Endothelial cell of umbilical vein (primary cell): ENCODE measurements at regions not wholly inside any gene's neighbourhood (a gene's known extent, or its start where the extent isn't known, plus 50 kb on each side); places are given as distances from the start of the nearest gene placed in this dataset.

ENCODE experiments used
- BruUV-seq: library from RNA; stranded (reverse); fragments of 400-500 nt; replicated peaks from 2 replicates; lab custom pipeline; 2021; lab: Mats Ljungman, UMichigan
- CTCF ChIA-PET: fragments of 300-600, 350-600 bp; sonication (Branson Sonifier 250); formaldehyde crosslinking; loops from one replicate; lab custom pipeline; 2021; ENCODE audit warnings: antibody characterized with exemption, inconsistent platforms; lab: Charles Lee
- POLR2A ChIA-PET: fragments of 300-600, 350-600 bp; sonication (Branson Sonifier 250); formaldehyde crosslinking; loops from one replicate; lab custom pipeline; 2021; ENCODE audit warnings: antibody characterized with exemption, inconsistent platforms; lab: Charles Lee
- DNase-seq: peaks from one replicate; pipeline ENCODE4 v3.0.0-alpha.2; 2011; ENCODE audit warnings: low read depth, low spot score
- FAIRE-seq: peaks from 2 replicates; lab custom pipeline; 2011; peaks lifted over from hg19 to GRCh38; lab: Jason Lieb, UNC
- H2AFZ ChIP-seq: 2 replicates; pipeline ENCODE4 v1.6.0; 2012; ENCODE audit warnings: low read depth, low read length, control low read depth, inconsistent platforms
- H3K27ac ChIP-seq: 2 replicates; pipeline ENCODE4 v1.5.1; 2011; ENCODE audit warnings: low read depth, mild to moderate bottlenecking, control low read depth, low read length, moderate library complexity; ENCODE audit not compliant: insufficient read depth
- H3K27me3 ChIP-seq, 2 experiments: 2 replicates each; pipeline versions ENCODE4 v1.6.0 to v1.6.1; 2011; ENCODE audit warnings: low read length in 2 of 2, mixed read lengths in 1 of 2; ENCODE audit not compliant: control insufficient read depth in 2 of 2, insufficient read depth in 2 of 2
- H3K36me3 ChIP-seq, 2 experiments: 2 replicates in 1 of 2; 3 replicates in 1 of 2; pipeline ENCODE4 v1.5.1; 2011; ENCODE audit warnings: low read length in 2 of 2, mild to moderate bottlenecking in 1 of 2, moderate library complexity in 1 of 2; ENCODE audit not compliant: control insufficient read depth in 2 of 2, insufficient read depth in 2 of 2; ENCODE audit errors: extremely low read depth in 1 of 2
- H3K4me1 ChIP-seq: 3 replicates; pipeline ENCODE4 v1.5.1; 2011; ENCODE audit warnings: mild to moderate bottlenecking, low read length; ENCODE audit not compliant: control insufficient read depth, insufficient read depth; ENCODE audit errors: extremely low read depth
- H3K4me2 ChIP-seq: 2 replicates; pipeline ENCODE4 v1.6.1; 2011; ENCODE audit warnings: low read length, control low read depth, mixed read lengths; ENCODE audit not compliant: insufficient read depth
- H3K4me3 ChIP-seq, 3 experiments: fragments of 200-600 bp in 1 of 3; sonication (generic), shearing (Covaris generic) in 1 of 3; replicated peaks in 1 of 3; 2 replicates each; pipeline ENCODE4 v1.5.1; 2011 to 2016; ENCODE audit warnings: control low read depth in 3 of 3, low read length in 3 of 3, mild to moderate bottlenecking in 2 of 3, inconsistent platforms in 1 of 3, low read depth in 1 of 3, moderate library complexity in 1 of 3; ENCODE audit not compliant: insufficient read depth in 1 of 3
- H3K79me2 ChIP-seq: 2 replicates; pipeline ENCODE4 v1.6.0; 2012; ENCODE audit warnings: low read length, inconsistent platforms; ENCODE audit not compliant: control insufficient read depth, insufficient read depth
- H3K9ac ChIP-seq: replicated peaks from 2 replicates; pipeline ENCODE3; 2011; ENCODE audit warnings: low read length, control low read depth; ENCODE audit not compliant: insufficient read depth; ENCODE audit errors: extremely low read depth
- H3K9me1 ChIP-seq: replicated peaks from 3 replicates; pipeline ENCODE4 v1.6.0; 2011; ENCODE audit warnings: mild to moderate bottlenecking, low read length; ENCODE audit not compliant: control insufficient read depth, insufficient read depth; ENCODE audit errors: extremely low read depth
- H3K9me3 ChIP-seq: replicated peaks from 2 replicates; pipeline ENCODE4 v1.5.1; 2012; ENCODE audit warnings: low read length, inconsistent platforms; ENCODE audit not compliant: control insufficient read depth, insufficient read depth
- H4K20me1 ChIP-seq: replicated peaks from 2 replicates; pipeline ENCODE3; 2011; ENCODE audit warnings: mild to moderate bottlenecking, low read length; ENCODE audit not compliant: control insufficient read depth, insufficient read depth; ENCODE audit errors: extremely low read depth
- EZH2 ChIP-seq: IDR thresholded peaks from 2 replicates; pipeline ENCODE4 v1.6.1; 2012; ENCODE audit warnings: borderline replicate concordance, low read depth, mild to moderate bottlenecking, moderate library complexity, low read length, inconsistent platforms; ENCODE audit not compliant: severe bottlenecking
- FOS ChIP-seq: IDR thresholded peaks from 2 replicates; pipeline ENCODE4 v1.6.1; 2011; ENCODE audit warnings: mild to moderate bottlenecking, low read length, moderate library complexity, borderline replicate concordance; ENCODE audit not compliant: insufficient read depth
- GATA2 ChIP-seq: IDR thresholded peaks from 2 replicates; pipeline ENCODE4 v1.7.0; 2011; ENCODE audit warnings: low read depth, mild to moderate bottlenecking, moderate library complexity, mixed read lengths, low read length; ENCODE audit not compliant: insufficient read length, insufficient read depth
- JUN ChIP-seq: IDR thresholded peaks from 2 replicates; pipeline ENCODE4 v1.6.1; 2011; ENCODE audit warnings: borderline replicate concordance, low read depth; ENCODE audit not compliant: insufficient read length, insufficient read depth
- MAX ChIP-seq: IDR thresholded peaks from 2 replicates; pipeline ENCODE4 v1.6.1; 2011; ENCODE audit not compliant: insufficient read depth, insufficient read length
- MYC ChIP-seq: IDR thresholded peaks from one replicate; pipeline ENCODE4 v1.6.1; 2011; ENCODE audit warnings: mild to moderate bottlenecking, low read depth, low read length
- POLR2A ChIP-seq: IDR thresholded peaks from 2 replicates; pipeline ENCODE4 v1.6.1; 2012; ENCODE audit warnings: low read depth, mild to moderate bottlenecking, control low read depth, low read length
- POLR2AphosphoS5 ChIP-seq: IDR thresholded peaks from 2 replicates; pipeline ENCODE4 v1.6.1; 2012; ENCODE audit warnings: low read depth, mild to moderate bottlenecking, control low read depth, low read length, moderate library complexity; ENCODE audit not compliant: insufficient read depth
- dilution Hi-C: fragments of 300-500 bp; cut with MboI; formaldehyde crosslinking; loops from one replicate; pipeline ENCODE4 v1.15.0; 2019; ENCODE audit warnings: low sequenced_read_pairs; ENCODE audit not compliant: extremely low pct_ligation_motif_present
- intact Hi-C: fragments of 100-400 bp; cut with micrococcal nuclease; formaldehyde crosslinking; loops from one replicate; pipeline ENCODE4 v1.10.0; 2022
- TF ChIP-seq, protein P1 (sequence below), 2 donors: IDR thresholded peaks; 1 replicate in 1 of 2; 2 replicates in 1 of 2; pipeline ENCODE4 v1.5.1; 2011; ENCODE audit warnings: low read length in 2 of 2, mild to moderate bottlenecking in 2 of 2, moderate library complexity in 2 of 2, control low read depth in 1 of 2, inconsistent platforms in 1 of 2, low read depth in 1 of 2; ENCODE audit not compliant: insufficient read depth in 1 of 2; ENCODE audit errors: extremely low read depth in 1 of 2

- Histone ChIP-seq H3K4me2 (no peak overlapping the region), H3K27ac (no peak overlapping the region), H3K27me3 (no peaks in the 10 kb centered on the region), H3K4me1 (peaks cover 24% of the 10 kb centered on the region), H2AFZ (no peak overlapping the region), H3K4me3 (no peak overlapping the region), H3K36me3 (no peaks in the 10 kb centered on the region), H3K9ac (no peak overlapping the region), H3K9me1 (no peaks in the 10 kb centered on the region), H3K79me2 (no peaks in the 10 kb centered on the region), H4K20me1 (no peaks in the 10 kb centered on the region), H3K9me3 (no peaks in the 10 kb centered on the region)
- intact Hi-C loops (loop anchor here (5.0 kb wide), 2 partner anchors 82 to 217 kb away; no protein-coding TSS in a partner anchor), dilution Hi-C loops (no loop called here)
- TF ChIP-seq FOS (no peak), MAX (no peak)
- TF ChIP-seq, protein P1, sequence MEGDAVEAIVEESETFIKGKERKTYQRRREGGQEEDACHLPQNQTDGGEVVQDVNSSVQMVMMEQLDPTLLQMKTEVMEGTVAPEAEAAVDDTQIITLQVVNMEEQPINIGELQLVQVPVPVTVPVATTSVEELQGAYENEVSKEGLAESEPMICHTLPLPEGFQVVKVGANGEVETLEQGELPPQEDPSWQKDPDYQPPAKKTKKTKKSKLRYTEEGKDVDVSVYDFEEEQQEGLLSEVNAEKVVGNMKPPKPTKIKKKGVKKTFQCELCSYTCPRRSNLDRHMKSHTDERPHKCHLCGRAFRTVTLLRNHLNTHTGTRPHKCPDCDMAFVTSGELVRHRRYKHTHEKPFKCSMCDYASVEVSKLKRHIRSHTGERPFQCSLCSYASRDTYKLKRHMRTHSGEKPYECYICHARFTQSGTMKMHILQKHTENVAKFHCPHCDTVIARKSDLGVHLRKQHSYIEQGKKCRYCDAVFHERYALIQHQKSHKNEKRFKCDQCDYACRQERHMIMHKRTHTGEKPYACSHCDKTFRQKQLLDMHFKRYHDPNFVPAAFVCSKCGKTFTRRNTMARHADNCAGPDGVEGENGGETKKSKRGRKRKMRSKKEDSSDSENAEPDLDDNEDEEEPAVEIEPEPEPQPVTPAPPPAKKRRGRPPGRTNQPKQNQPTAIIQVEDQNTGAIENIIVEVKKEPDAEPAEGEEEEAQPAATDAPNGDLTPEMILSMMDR (IDR thresholded peaks at IDR 0.05; ENCODE audit: extremely low read depth in 1 of 2, insufficient read depth in 1 of 2, low read depth in 1 of 2, low read length in 2 of 2): no peak
- POLR2A ChIA-PET: no interaction called here
- BruUV-seq: no TSS peak
- FAIRE-seq: no peak
- CTCF ChIA-PET: interaction anchor here (0.9 to 1.2 kb wide), 3 partner anchors 13 to 344 kb away, joined by 3 read pairs; no protein-coding TSS in a partner anchor
- DNase-seq: no peak
These were observed 105.5 kb upstream of the SMAD3 start for GRCh38 chr15:66959875-66960274.

DNA sequence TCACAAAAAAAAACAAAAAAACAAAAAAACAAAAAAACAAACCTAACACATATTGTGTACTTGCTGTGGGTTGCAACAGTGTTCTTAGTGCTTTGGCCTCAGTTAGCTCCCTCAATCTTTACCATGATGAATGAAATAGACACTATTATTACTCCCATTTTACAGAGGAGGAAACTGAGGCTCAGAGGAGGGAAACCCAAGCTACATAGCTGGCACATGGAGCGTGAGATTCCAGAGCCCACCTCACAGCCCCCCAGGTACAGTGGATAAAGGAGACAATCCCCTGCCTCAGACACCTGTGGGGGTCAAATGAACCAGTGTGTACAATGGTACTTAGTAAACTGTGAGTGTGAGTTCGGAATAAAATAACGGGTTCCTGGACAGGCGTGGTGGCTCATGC is 104.9 kb upstream of the SMAD3 start:
- FAIRE-seq (no peak), DNase-seq (no peak)
- no peaks in the 10 kb centered on the region for H3K9me1 ChIP-seq
- TF ChIP-seq MYC (no peak), GATA2 (no peak), POLR2A (no peak), POLR2AphosphoS5 (no peak), EZH2 (no peak), JUN (no peak), FOS (no peak), MAX (no peak)
- TF ChIP-seq, protein P1 (IDR thresholded peaks at IDR 0.05; ENCODE audit: extremely low read depth in 1 of 2, insufficient read depth in 1 of 2, low read depth in 1 of 2, low read length in 2 of 2): no peak
- no peaks in the 10 kb centered on the region for H3K27me3 ChIP-seq
- intact Hi-C loops: no loop called here
- ChIA-PET POLR2A (no interaction called here), CTCF (interaction anchor here (0.9 to 1.2 kb wide), 3 partner anchors 14 to 344 kb away, joined by 3 read pairs; no protein-coding TSS in a partner anchor)
- H3K4me3 ChIP-seq: no peak overlapping the region
- no peak overlapping the region for H3K4me2 ChIP-seq
- no peak overlapping the region for H3K9ac ChIP-seq
- no peak overlapping the region for H3K27ac ChIP-seq
- dilution Hi-C loops: no loop called here
- H3K36me3 ChIP-seq: no peaks in the 10 kb centered on the region
- no peak overlapping the region for H2AFZ ChIP-seq
- H3K79me2 ChIP-seq: no peaks in the 10 kb centered on the region
- no peaks in the 10 kb centered on the region for H4K20me1 ChIP-seq
- H3K9me3 ChIP-seq: no peaks in the 10 kb centered on the region
- peaks cover 22% of the 10 kb centered on the region for H3K4me1 ChIP-seq
- BruUV-seq: no TSS peak
